IMR-90 (cell line): ENCODE measurements at regions not wholly inside any gene's neighbourhood (a gene's known extent, or its start where the extent isn't known, plus 50 kb on each side); places are given as distances from the start of the nearest gene placed in this dataset.
A peak's percentile ranks its signal among the peaks of the same experiment; 100 is the strongest.

Source experiments
- ATAC-seq: fragments of 200-7000 bp; cut with Tn5 transposase; 2 replicates; pipeline ENCODE4 v1.9.1; 2020; ENCODE audit warnings: low read depth, mild to moderate bottlenecking, moderate library complexity
- BruUV-seq: library from RNA; stranded (reverse); fragments of 400-500 nt; replicated peaks from 2 replicates; lab custom pipeline; 2021; lab: Mats Ljungman, UMichigan
- CTCF ChIA-PET: fragments of 300-600 bp; formaldehyde crosslinking; extraction: SDS; loops from one replicate; lab custom pipeline; 2021; ENCODE audit warnings: antibody characterized with exemption; lab: Yijun Ruan, JAX
- POLR2A ChIA-PET: fragments of 300-600 bp; sonication (Branson Sonifier 250); formaldehyde crosslinking; loops from one replicate; lab custom pipeline; 2022; ENCODE audit warnings: antibody characterized with exemption; ENCODE audit not compliant: unreplicated experiment; lab: Charles Lee
- DNase-seq: peaks from one replicate; pipeline ENCODE4 v3.0.0; 2013
- H2AFZ ChIP-seq: replicated peaks from 2 replicates; pipeline ENCODE3; 2013; ENCODE audit warnings: low read length, mild to moderate bottlenecking; ENCODE audit not compliant: poor library complexity
- H2AK5ac ChIP-seq: 2 replicates; pipeline ENCODE4 v1.6.1; 2013; ENCODE audit warnings: low read depth, low read length, inconsistent platforms
- H2AK9ac ChIP-seq: replicated peaks from 2 replicates; pipeline ENCODE3; 2013; ENCODE audit warnings: mild to moderate bottlenecking, low read depth, low read length, moderate library complexity; ENCODE audit not compliant: poor library complexity
- H2BK120ac ChIP-seq: 2 replicates; pipeline ENCODE4 v1.6.1; 2013; ENCODE audit warnings: low read depth, low read length, inconsistent platforms
- H2BK15ac ChIP-seq: 3 replicates; pipeline ENCODE4 v1.6.1; 2013; ENCODE audit warnings: low read depth, low read length, inconsistent platforms
- H2BK20ac ChIP-seq: 2 replicates; pipeline ENCODE4 v1.6.1; 2013; ENCODE audit warnings: low read depth, mild to moderate bottlenecking, inconsistent platforms, low read length, moderate library complexity
- H2BK5ac ChIP-seq: 2 replicates; pipeline ENCODE4 v1.6.1; 2013; ENCODE audit warnings: mild to moderate bottlenecking, low read depth, low read length, inconsistent platforms; ENCODE audit not compliant: poor library complexity, severe bottlenecking
- H3K14ac ChIP-seq: replicated peaks from 2 replicates; pipeline ENCODE4 v1.6.1; 2013; ENCODE audit warnings: low read depth, low read length, inconsistent platforms
- H3K18ac ChIP-seq: 2 replicates; pipeline ENCODE4 v1.6.1; 2013; ENCODE audit warnings: low read depth, low read length, control low read depth
- H3K23ac ChIP-seq: 2 replicates; pipeline ENCODE4 v1.6.1; 2013; ENCODE audit warnings: low read depth, low read length, inconsistent platforms
- H3K27ac ChIP-seq: 2 replicates; pipeline ENCODE4 v1.5.1; 2013; ENCODE audit warnings: mild to moderate bottlenecking, control low read depth, low read length; ENCODE audit not compliant: insufficient read depth
- H3K27me3 ChIP-seq: 2 replicates; pipeline ENCODE4 v1.6.1; 2013; ENCODE audit warnings: low read length; ENCODE audit not compliant: control insufficient read depth, insufficient read depth
- H3K36me3 ChIP-seq: 2 replicates; pipeline ENCODE4 v1.6.1; 2013; ENCODE audit warnings: low read length, mixed read lengths; ENCODE audit not compliant: control insufficient read depth, insufficient read depth
- H3K4ac ChIP-seq: 2 replicates; pipeline ENCODE4 v1.6.1; 2013; ENCODE audit warnings: low read depth, low read length, inconsistent platforms
- H3K4me1 ChIP-seq: 2 replicates; pipeline ENCODE4 v1.6.1; 2013; ENCODE audit warnings: low read length, mixed read lengths; ENCODE audit not compliant: control insufficient read depth, insufficient read depth
- H3K4me2 ChIP-seq: 2 replicates; pipeline ENCODE4 v1.6.1; 2013; ENCODE audit warnings: low read depth, mild to moderate bottlenecking, control low read depth, low read length, moderate library complexity
- H3K4me3 ChIP-seq: 2 replicates; pipeline ENCODE4 v1.5.1; 2013; ENCODE audit warnings: low read depth, mild to moderate bottlenecking, control low read depth, low read length, moderate library complexity; ENCODE audit not compliant: insufficient read depth
- H3K56ac ChIP-seq: 2 replicates; pipeline ENCODE4 v1.6.1; 2013; ENCODE audit warnings: low read length, inconsistent platforms; ENCODE audit not compliant: insufficient read depth; ENCODE audit errors: extremely low read depth
- H3K79me1 ChIP-seq, 2 experiments: 2 replicates each; pipeline ENCODE4 v1.6.1; 2013; ENCODE audit warnings: low read length in 2 of 2, inconsistent platforms in 1 of 2, low read depth in 1 of 2
- H3K9ac ChIP-seq: 2 replicates; pipeline ENCODE4 v1.6.1; 2013; ENCODE audit warnings: low read depth, low read length, control low read depth
- H3K9me1 ChIP-seq: 2 replicates; pipeline ENCODE4 v1.6.1; 2013; ENCODE audit warnings: low read length, inconsistent platforms; ENCODE audit not compliant: insufficient read depth
- H3K9me3 ChIP-seq: 2 replicates; pipeline ENCODE4 v1.6.1; 2013; ENCODE audit warnings: low read length; ENCODE audit not compliant: control insufficient read depth, insufficient read depth
- H4K20me1 ChIP-seq: 2 replicates; pipeline ENCODE4 v1.6.1; 2013; ENCODE audit warnings: low read length, inconsistent platforms; ENCODE audit not compliant: insufficient read depth
- H4K5ac ChIP-seq: 2 replicates; pipeline ENCODE4 v1.6.1; 2013; ENCODE audit warnings: mild to moderate bottlenecking, low read depth, low read length, control low read depth
- H4K8ac ChIP-seq, 2 experiments: 2 replicates each; pipeline ENCODE4 v1.6.1; 2013; ENCODE audit warnings: low read depth in 2 of 2, low read length in 2 of 2, control low read depth in 1 of 2, inconsistent platforms in 1 of 2
- H4K91ac ChIP-seq: 2 replicates; pipeline ENCODE4 v1.6.1; 2013; ENCODE audit warnings: low read depth, low read length, inconsistent platforms; ENCODE audit not compliant: insufficient read depth
- BHLHE40 ChIP-seq: fragments of 150-350 bp; IDR thresholded peaks from 2 replicates; pipeline ENCODE4 v1.6.1; 2016; ENCODE audit warnings: mild to moderate bottlenecking, low read depth, low read length
- CEBPB ChIP-seq: IDR thresholded peaks from 2 replicates; pipeline ENCODE4 v1.6.1; 2012; ENCODE audit warnings: low read depth, low read length, improper control_type of control experiment
- CHD1 ChIP-seq: IDR thresholded peaks from 2 replicates; pipeline ENCODE4 v1.6.1; 2012; ENCODE audit warnings: low read depth, low read length, improper control_type of control experiment
- CTCF ChIP-seq: conservative IDR thresholded peaks from 2 replicates; pipeline ENCODE4 v1.5.1; 2012; ENCODE audit warnings: mild to moderate bottlenecking, low read depth, low read length, improper control_type of control experiment
- ELK1 ChIP-seq: fragments of 150-350 bp; IDR thresholded peaks from 2 replicates; pipeline ENCODE4 v1.6.1; 2016; ENCODE audit warnings: low read depth, mild to moderate bottlenecking, low read length, moderate library complexity, borderline replicate concordance
- FOS ChIP-seq: fragments of 150-350 bp; IDR thresholded peaks from 2 replicates; pipeline ENCODE4 v1.6.1; 2016; ENCODE audit warnings: low read depth, low read length
- MAFK ChIP-seq: IDR thresholded peaks from 2 replicates; pipeline ENCODE4 v1.6.1; 2012; ENCODE audit warnings: low read depth, low read length, improper control_type of control experiment
- MXI1 ChIP-seq: IDR thresholded peaks from 2 replicates; pipeline ENCODE4 v1.6.1; 2012; ENCODE audit warnings: low read depth, mild to moderate bottlenecking, low read length, moderate library complexity, borderline replicate concordance
- RAD21 ChIP-seq: IDR thresholded peaks from 2 replicates; pipeline ENCODE4 v1.6.1; 2012; ENCODE audit warnings: low read length, improper control_type of control experiment
- RCOR1 ChIP-seq: IDR thresholded peaks from 2 replicates; pipeline ENCODE4 v1.6.1; 2012; ENCODE audit warnings: mild to moderate bottlenecking, low read length, improper control_type of control experiment; ENCODE audit not compliant: insufficient replicate concordance
- RFX5 ChIP-seq: IDR thresholded peaks from 2 replicates; pipeline ENCODE4 v1.8.0; 2012; ENCODE audit warnings: low read depth, mild to moderate bottlenecking, low read length, moderate library complexity
- SMC3 ChIP-seq: fragments of 150-350 bp; IDR thresholded peaks from 2 replicates; pipeline ENCODE4 v1.6.1; 2016; ENCODE audit warnings: low read depth, mild to moderate bottlenecking, antibody characterized with exemption, low read length, moderate library complexity
- USF2 ChIP-seq: fragments of 150-350 bp; IDR thresholded peaks from 2 replicates; pipeline ENCODE4 v1.6.1; 2017; ENCODE audit warnings: mild to moderate bottlenecking, antibody characterized with exemption, low read length, low read depth
- WGBS, 2 experiments: methylation state at CpG; one replicate each; pipeline versions ENCODE4 v1.1.5 to v1.1.7; 2013; ENCODE audit warnings: missing lambda C conversion rate in 2 of 2; ENCODE audit not compliant: insufficient read length in 1 of 2; ENCODE audit errors: extremely low coverage in 2 of 2; 5-methylcytosine and 5-hydroxymethylcytosine counted together
- dilution Hi-C: fragments of 300-500 bp; cut with HindIII; formaldehyde crosslinking; loops from one replicate; pipeline ENCODE4 v1.14.3; 2018; ENCODE audit warnings: low sequenced_read_pairs; ENCODE audit not compliant: unreplicated experiment
- in situ Hi-C: fragments of 300-500 bp; cut with MboI; formaldehyde crosslinking; loops from 3 replicates; pipeline ENCODE4 v1.14.3; 2019; ENCODE audit warnings: low sequenced_read_pairs, inconsistent platforms, mixed read lengths
- intact Hi-C: fragments of 100-400 bp; cut with micrococcal nuclease; formaldehyde crosslinking; loops from 2 replicates; pipeline ENCODE4 v1.10.0; 2022

- Histone ChIP-seq H2AK9ac (peak overlapping the region; percentile 39), H4K8ac (peak overlapping the region; percentile 30 to 51; a peak in 2 of 4 replicates), H3K9me3 (no peaks in the 10 kb centered on the region), H3K14ac (0 out of 2 replicates have a peak overlapping the region, but pooled peaks have one; percentile 5), H4K91ac (no peak overlapping the region; the same call in 1 of the 2 replicates), H3K23ac (peak overlapping the region; percentile 3; the same call in 1 of the 2 replicates), H3K27me3 (peaks cover 21% of the 10 kb centered on the region; the same call in 1 of the 2 replicates), H2BK5ac (no peak overlapping the region), H3K56ac (no peak overlapping the region), H2AK5ac (no peak overlapping the region), H2AFZ (peak overlapping the region; percentile 90), H2BK20ac (peak overlapping the region; percentile 57; the same call in 1 of the 2 replicates), H2BK120ac (no peak overlapping the region; the same call in none of the 2 replicates), H4K5ac (no peak overlapping the region), H3K9me1 (no peaks in the 10 kb centered on the region), H3K4me3 (peak overlapping the region; percentile 32), H4K20me1 (no peaks in the 10 kb centered on the region), H3K18ac (no peak overlapping the region), H3K36me3 (no peaks in the 10 kb centered on the region), H3K4me1 (peaks cover 6% of the 10 kb centered on the region; the same call in 1 of the 2 replicates), H3K9ac (no peak overlapping the region; the same call in 1 of the 2 replicates), H3K27ac (no peak overlapping the region), H3K4me2 (peak overlapping the region; percentile 83), H2BK15ac (0 out of 3 replicates have a peak overlapping the region, but pooled peaks have one; percentile 26), H3K79me1 (no peaks in the 10 kb centered on the region), H3K4ac (peak overlapping the region; percentile 24; the same call in 1 of the 2 replicates)
- no TSS peak for BruUV-seq
- dilution Hi-C loops = no loop called here
- in situ Hi-C loops = loop anchor here (5.0 kb wide), 1 partner anchor 175 kb away; no protein-coding TSS in a partner anchor
- CTCF ChIA-PET = interaction anchor here (1.0 kb wide), 1 partner anchor 9 kb away, joined by 4 read pairs; no protein-coding TSS in a partner anchor
- POLR2A ChIA-PET = no interaction called here
- WGBS, 2 experiments = 5% methylated on average over 25 of the region's 56 CpGs; no CpG with 5 or more reads in 1 of the 2 experiments
- intact Hi-C loops = loop anchor here (1.0 to 10.0 kb wide), 2 partner anchors 176 to 273 kb away; no protein-coding TSS in a partner anchor
- ATAC-seq (peak; percentile 94), DNase-seq (peak; percentile 11)
- TF ChIP-seq ELK1 (no peak), SMC3 (peak; percentile 66), BHLHE40 (0 out of 2 replicates have a peak, but pooled peaks have one; percentile 8), USF2 (peak; percentile 29; the same call in 1 of the 2 replicates), CTCF (peak; percentile 70), RAD21 (peak; percentile 63), RFX5 (no peak), MXI1 (no peak), RCOR1 (no peak), FOS (no peak), CEBPB (no peak), CHD1 (no peak), MAFK (no peak)
Measured at GRCh38 chr11:123301696-123302400, 106.8 kb upstream of the CLMP start.
